GM12875 (cell line): ENCODE measurements at regions not wholly inside any gene's neighbourhood (a gene's known extent, or its start where the extent isn't known, plus 50 kb on each side); places are given as distances from the start of the nearest gene placed in this dataset.

Experiments
- H3K4me3 ChIP-seq: one replicate; pipeline ENCODE4 v1.5.1; 2011; ENCODE audit warnings: low read depth, low read length, control low read depth
- TF ChIP-seq, protein P1 (sequence below): IDR thresholded peaks from 2 replicates; pipeline ENCODE4 v1.5.1; 2011; ENCODE audit warnings: low read depth, mild to moderate bottlenecking, control low read depth, inconsistent platforms, low read length, moderate library complexity, borderline replicate concordance; ENCODE audit not compliant: insufficient read depth

DNA sequence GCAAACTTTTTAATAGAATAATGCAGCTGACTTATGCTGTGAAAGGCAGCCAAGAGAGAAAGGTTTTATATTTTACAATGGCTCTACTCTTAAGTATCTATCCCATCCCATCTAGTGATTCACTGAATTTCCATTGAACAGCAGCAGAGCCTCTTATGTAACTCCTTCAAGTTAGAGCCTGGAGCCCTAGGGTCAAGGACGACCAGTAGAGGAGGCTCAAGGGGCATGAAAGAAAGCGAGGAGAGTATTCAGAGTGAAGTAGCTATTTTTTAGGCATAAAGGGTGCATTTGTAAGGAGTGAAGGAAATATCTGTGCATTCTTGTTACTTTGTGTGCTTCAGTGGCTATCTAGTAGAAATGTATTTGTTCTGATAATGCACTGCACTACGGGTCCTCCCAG lies 180.2 kb upstream of the TPK1 start:
- TF ChIP-seq, protein P1, sequence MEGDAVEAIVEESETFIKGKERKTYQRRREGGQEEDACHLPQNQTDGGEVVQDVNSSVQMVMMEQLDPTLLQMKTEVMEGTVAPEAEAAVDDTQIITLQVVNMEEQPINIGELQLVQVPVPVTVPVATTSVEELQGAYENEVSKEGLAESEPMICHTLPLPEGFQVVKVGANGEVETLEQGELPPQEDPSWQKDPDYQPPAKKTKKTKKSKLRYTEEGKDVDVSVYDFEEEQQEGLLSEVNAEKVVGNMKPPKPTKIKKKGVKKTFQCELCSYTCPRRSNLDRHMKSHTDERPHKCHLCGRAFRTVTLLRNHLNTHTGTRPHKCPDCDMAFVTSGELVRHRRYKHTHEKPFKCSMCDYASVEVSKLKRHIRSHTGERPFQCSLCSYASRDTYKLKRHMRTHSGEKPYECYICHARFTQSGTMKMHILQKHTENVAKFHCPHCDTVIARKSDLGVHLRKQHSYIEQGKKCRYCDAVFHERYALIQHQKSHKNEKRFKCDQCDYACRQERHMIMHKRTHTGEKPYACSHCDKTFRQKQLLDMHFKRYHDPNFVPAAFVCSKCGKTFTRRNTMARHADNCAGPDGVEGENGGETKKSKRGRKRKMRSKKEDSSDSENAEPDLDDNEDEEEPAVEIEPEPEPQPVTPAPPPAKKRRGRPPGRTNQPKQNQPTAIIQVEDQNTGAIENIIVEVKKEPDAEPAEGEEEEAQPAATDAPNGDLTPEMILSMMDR = no peak
- no peak overlapping the region for H3K4me3 ChIP-seq

DNA sequence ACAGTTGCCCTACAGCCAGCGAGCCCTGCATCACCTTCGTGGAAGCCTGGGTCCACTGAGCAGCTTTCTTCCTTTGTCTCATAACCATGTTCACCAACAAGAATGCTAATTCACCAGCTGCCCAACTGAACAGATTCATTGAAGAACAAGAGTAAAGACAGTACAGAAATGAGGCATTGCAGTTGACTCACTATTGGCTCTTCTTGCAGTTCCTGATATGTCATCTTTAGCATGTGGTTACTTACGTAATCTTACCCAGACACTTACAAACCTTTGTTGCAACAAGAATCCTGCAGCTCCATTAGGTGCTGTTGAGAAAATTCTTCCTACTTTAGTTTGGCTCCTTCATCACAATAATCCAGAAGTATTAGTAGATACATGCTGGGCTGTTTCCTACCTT lies 174.0 kb upstream of the TPK1 start:
- TF ChIP-seq, protein P1 = no peak
- H3K4me3 ChIP-seq = no peak overlapping the region

DNA sequence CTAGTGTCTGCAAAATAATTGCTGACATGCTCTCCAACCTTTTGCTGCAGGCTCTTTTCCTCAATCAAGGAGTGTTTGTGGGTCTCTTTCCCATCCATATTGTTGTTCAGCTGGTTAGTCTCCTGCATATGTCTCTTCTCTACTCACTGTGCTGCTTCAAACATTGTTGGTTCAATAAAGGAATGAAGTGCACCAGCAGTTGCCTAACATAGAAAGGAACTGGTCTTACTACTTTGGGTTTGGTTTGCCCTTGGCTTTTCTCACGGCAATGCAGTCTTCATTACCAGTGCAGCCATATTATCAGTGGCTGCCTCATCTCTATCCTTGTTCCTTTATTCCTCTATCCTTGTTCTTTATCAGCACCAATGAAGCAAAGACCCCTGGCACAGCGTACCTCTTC lies 169.7 kb upstream of the TPK1 start:
- H3K4me3 ChIP-seq = no peak overlapping the region
- TF ChIP-seq, protein P1 = no peak

DNA sequence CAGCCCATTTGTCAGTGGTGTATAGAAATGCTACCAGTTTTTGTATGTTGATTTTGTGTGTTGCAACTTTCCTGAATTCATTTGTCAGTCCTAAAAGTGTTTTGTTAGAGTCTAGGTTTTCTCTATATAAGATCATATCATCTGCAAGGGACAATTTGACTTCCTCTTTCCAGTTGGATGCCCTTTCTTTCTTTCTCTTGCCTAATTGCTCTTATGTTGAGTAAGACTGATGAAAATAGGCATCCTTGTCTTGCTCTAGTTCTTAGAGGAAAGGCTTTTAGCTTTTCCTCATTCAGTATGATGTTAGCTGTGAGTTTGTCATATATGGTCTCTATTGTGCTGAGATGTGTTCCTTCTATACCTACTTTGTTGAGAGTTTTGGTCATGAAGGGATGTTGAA lies 161.7 kb upstream of the TPK1 start:
- no peak overlapping the region for H3K4me3 ChIP-seq
- TF ChIP-seq, protein P1 = no peak

DNA sequence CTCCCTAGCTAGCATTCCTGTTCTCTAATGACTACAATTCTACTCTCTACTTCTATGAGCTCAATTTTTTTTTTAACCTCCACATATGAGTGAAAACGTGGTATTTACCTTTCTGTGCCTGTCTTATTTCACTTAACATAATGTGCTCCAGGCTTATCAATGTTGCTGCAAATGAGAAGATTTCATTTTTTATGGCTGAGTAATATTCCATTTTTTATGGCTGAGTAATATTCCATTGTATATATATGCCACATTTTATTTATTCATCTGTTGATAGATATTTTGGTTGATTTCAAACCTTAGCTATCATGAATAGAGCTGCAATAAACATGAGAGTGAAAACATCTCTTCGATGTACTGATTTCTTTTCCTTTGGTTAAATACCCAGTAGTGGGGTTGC lies 159.6 kb upstream of the TPK1 start:
- TF ChIP-seq, protein P1 = no peak
- H3K4me3 ChIP-seq = no peak overlapping the region

DNA sequence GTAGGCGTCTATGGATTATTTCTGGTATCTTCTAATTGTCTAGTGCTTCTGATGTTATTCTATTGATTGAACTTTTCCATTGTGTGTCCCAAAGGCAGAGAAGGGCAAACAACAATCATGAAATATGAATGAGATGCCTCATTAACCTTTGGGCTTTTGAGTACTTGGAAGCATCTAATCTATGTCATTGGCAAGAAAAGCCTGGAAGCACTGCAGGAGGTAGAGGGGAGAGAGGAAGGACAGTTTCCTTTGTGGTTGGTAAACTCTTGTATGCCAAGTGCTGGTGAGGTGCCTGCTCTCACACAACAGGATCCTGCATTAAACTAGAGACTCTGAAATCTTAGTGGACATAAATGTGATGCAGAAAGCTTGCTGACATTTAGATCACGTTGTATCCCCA lies 155.2 kb upstream of the TPK1 start:
- TF ChIP-seq, protein P1 = no peak
- H3K4me3 ChIP-seq = no peak overlapping the region

DNA sequence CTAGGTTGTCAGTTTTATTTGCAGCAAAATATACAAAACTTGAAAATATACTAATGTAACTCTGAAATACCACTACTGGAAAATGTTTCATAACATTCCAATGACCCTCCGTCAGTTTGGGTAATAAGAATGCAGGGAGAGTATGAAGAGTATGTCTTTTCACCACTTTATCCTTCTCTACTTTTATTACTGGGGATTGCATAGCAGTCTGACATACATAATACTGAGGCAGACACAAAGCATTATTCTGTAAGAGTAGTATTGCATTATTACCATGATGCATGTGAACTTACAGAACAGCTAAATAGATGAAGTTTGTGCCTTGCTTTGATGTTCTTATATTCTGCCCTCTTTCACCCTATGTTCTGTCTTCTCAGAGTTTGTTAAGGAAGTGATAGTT lies 151.8 kb upstream of the TPK1 start:
- TF ChIP-seq, protein P1 = no peak
- H3K4me3 ChIP-seq = no peak overlapping the region
